NOMO-1 treated with DMSO at 0.1 percent for 48 hours (cell line): ENCODE measurements at regions not wholly inside any gene's neighbourhood (a gene's known extent, or its start where the extent isn't known, plus 50 kb on each side); places are given as distances from the start of the nearest gene placed in this dataset.
"Not testable (repeated sequence)": the region's sequence is repeated elsewhere in the genome, so short reads cannot be mapped to it uniquely, and the experiment has no call there.

ENCODE experiments used
- DNase-seq: peaks from one replicate; lab custom pipeline; 2025; ENCODE audit not compliant: unreplicated experiment; lab: John Stamatoyannopoulos, UW

DNA sequence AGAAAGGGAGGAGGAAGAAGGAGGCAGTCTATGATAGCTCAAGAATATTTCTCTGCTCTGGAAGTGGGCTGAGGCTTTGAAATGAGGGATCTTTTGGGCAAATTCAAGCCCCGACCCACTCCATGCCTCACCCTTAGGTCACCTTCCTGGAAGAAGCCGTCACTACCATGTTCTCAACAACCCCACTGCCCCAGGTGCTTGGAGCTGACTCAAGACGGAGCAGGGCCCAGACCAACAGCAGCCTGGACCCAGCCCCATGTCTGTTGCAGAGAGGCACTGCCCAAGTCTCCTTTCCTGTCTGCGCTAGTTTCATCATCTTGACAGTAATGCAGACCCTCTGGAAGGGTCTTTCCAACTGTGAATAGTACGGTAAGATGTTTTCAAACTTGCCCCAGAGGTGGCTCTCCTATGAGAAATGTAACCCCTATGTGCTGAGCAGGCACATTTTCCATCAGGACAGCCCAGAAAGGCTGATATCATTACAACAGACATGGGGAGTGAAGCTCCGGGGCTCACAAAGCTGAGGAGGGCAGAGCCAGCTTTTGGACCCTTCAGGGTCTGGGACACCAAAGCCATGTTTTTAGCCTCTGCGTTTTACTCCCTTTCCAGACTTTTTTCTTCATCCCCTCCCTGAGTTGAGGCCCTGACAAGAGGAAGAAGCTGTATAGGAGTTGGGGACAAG, 128.2 kb upstream of the LARP1 start:
- DNase-seq: no peak

DNA sequence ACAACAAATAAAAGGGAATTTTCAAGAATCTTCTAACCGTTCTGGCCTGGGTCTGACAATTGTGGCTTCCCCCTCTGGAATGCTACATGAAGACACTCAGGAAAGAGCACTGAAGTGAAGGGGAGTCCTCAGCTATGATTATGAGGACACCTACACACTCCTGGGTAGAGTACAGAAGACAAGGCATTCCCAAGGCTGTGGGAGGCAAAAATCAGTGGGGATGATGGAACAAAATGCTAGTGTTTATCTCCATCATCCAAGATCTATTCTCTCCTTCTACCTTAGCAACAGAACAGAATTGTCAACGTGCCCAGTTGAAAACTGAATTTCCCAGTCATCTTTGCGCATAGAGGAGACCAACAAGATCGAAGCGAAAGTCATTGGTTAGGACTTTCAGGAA, 130.1 kb upstream of the LARP1 start:
- DNase-seq: no peak

DNA sequence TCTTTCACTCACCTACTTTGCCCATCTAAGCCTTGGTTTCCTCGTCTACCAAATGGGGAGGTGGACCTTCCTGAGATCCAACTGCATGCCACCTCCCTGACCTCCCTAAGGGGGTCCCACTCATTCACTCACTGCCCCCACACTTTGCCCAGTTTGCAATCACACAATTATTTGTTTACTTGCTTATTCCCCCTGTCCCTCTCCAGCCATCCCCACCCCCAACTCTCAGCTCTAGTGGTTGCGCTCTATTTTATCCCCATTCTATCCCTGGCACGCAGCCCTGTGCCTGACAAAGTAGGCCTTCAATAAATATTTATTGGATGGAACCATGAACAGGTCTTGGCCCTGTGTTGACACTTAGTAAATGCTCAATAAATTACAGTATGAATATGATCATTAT, 130.8 kb upstream of the LARP1 start:
- no peak for DNase-seq

DNA sequence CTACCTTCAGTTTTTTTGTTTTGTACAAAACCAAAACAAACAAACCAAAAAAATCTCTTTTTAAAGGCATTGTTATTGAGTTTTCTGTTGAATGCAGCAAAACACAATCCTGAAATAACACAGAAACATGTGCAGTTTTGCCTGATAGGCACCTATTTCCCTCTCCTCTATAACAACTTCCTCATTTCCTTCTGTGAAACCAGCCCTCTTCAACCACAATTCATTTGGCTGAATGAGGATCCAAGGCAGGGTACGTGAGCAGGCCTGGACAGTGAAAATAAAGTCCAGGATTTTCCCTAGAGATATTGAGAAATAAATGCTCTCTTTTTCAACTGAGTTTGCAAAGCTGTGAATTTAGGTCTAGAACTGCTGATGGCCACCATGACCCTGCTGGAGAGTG, 134.8 kb upstream of the LARP1 start:
- DNase-seq: peak; percentile 61

DNA sequence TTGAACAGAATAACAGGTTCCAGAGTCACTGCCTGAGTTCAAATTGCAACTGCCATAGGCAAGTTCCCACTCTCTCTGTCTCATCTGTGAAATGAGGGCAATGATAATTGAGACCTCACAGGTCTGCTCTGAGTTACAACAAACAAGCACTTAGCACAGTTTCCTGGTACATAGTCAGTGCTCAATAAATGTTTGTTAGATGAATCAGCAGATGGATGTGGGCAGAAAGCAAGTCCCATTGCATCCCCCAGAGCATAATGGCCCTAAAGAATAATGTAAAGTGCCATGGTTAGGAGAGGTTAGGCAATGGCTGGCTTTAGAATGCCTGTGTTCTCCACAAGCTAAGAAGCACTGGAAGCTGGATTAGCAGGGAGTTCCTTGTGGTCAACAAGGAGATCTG, 136.5 kb upstream of the LARP1 start:
- DNase-seq: no peak

DNA sequence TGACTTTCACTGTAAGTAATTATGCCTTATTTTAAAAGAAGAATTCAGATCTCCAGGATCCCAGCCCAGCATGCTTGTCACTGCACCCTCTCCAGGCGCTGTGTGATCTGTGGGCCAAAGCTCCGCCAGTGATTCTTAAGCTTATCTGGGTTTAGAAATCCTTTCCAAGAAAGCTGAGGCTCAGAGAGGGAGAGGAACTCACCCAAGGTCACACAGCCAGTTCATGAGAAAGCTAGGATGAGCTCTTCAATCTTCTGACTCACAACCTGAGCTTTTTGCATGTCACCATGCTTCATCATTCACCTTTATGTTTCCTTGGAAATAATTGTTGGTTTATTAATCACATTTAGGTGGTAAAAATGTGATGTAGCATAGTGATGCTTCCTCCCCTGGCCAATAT, 136.6 kb upstream of the HAND1 start:
- no peak for DNase-seq

DNA sequence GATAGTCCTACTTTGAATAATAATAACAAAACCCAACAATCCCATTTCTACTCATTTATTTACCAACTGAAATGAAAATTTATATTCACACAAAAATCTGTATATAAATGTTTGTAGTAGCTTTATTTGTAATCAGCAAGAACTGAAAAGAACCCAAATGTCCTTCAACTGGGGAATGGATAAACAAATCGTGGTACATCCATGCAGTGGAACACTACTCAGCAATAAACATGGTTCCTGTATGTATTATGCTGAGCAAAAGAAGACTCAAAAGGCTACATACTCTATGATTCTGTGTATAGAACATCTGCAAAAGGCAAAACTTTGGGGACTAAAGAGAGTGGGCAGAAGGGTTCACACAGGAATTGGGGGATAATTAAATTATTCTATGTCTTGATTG, 136.1 kb upstream of the HAND1 start:
- DNase-seq: no peak

DNA sequence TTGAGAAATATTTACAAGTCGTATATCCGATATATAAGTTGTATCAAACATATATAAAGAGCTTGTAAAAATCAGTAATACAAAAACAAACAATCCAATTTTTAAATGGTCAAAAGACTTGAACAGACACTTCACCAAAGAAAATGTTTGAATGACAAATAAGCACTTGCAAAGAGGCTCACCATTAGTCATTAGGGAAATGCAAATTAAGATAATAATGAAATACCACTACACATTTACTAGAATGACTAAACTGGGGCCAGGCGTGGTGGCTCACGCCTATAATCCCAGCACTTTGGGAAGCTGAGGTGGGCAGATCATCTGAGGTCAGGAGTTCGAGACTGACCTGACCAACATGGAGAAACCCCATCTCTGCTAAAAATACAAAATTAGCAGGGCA, 134.6 kb upstream of the HAND1 start:
- no peak for DNase-seq

DNA sequence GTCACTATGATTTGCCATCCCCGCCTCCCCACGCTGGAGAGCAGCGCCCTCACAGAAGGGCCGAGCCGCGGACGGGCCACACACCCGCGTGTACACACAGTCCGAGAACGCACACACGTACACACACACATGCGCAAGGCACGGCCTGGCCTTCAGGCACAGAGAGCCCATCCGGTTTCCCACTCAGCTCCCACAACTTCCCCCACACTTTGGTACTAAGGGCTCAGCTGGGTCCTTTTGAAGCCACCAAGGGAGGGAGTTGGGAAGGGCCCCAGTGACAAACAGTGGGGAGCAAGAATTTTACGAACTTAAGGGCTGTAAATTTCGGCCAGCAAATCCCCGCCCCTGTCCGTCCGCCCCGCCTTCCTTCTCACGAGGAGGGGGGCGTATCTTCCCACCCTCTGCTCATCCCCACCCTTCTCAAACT, 133.3 kb upstream of the HAND1 start:
- no peak for DNase-seq

DNA sequence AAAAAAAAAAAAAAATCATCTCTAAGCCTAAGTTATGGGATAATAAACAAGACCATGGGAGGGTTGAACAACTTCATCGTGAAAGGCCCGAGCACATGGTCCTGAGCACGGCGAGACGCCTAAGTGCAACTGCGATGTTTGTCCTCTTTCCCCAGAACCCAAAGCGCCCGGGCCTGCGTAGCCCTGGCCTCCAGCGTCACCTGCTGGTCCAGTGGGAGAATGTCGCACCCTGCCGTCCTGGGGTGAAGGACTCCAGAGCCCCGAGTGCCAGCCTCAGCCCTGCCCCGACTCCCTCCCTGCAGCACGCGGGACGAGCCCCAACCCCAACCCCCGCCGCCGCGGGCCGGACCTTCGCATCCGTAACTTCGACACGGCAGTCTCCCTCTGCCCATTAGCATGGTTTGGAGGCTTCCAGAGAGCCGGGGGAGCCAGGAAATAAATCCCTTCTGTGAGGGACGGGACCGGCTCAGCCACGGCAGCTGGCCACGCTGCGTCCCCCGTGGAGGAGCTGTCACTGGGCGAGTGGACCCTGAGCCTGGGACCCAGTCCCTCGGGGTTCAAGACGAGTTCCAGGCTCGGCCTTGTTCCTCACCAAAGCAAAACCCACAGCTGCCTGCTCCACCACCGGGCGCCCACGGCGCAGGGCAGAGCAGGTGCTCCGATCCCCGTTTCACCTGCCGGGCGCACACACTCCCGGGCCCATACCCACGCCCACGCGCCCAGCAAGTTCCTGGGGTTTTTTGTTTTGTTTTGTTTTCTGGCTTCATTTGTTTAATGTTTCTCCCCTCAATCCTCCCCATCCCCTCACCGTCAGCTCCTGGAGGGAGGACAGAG, 132.5 kb upstream of the HAND1 start:
- DNase-seq: peak; percentile 80

DNA sequence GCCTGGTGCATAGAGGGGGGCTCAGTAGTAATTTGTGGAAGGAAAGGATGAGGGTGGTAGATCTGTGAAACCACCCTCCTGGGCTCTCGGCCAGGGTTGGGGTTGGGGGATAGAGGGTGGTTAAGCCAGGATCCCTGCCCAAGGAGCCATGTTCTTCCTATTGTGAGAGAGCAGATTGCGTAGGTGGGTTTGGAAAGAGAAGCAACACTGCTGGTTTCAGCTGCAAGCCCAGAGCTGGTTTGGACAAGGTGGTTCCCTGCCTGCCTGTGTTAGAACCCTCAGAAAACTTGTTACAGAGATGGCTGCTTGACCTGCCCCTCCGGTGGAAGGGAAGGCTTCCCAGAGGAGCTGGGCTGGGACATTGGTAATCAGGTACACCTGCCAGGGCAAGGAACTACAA, 131.2 kb upstream of the HAND1 start:
- no peak for DNase-seq

DNA sequence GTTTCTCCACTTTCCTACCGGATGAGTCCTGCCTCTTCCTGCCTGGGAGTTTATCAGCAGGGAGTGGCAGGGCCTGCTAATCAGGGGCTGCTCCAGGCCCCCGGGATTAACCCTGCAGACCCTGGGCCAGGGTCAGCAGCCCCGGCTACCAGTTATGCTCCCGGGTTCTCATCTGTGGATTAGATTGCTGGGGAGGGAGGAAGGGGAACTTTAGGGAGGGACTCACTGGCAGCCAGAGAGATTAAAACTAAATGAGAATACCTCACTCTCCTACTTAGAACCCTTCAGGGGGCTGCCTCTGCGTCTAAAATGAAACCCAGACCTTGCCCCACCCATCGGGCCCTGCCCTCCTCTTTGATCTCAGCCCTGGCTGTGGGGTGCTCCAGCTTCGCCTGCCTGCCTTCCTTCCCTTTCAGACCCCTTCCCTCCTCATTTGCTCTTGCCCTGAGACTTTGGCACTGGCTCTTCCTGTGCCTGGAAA, 130.5 kb upstream of the HAND1 start:
- no peak for DNase-seq

DNA sequence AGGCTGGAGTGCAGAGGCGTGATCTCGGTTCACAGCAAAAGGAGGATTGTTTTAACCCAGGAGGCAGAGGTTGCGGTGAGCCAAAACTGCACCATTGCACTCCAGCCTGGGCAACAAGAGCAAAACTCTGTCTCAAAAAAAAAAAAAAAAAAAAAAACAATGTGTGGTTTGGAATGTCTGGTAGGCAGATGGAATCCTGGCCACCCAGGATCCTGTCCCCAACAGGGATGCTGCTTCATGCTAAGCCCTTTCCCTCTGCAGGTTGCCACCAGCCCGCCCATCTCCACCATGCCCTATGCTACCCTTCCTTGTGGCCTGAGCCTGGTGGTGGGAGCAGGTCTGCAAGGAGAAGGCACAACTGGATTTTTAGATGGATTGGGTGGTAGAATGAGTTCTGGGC, 129.7 kb upstream of the HAND1 start:
- no peak for DNase-seq

DNA sequence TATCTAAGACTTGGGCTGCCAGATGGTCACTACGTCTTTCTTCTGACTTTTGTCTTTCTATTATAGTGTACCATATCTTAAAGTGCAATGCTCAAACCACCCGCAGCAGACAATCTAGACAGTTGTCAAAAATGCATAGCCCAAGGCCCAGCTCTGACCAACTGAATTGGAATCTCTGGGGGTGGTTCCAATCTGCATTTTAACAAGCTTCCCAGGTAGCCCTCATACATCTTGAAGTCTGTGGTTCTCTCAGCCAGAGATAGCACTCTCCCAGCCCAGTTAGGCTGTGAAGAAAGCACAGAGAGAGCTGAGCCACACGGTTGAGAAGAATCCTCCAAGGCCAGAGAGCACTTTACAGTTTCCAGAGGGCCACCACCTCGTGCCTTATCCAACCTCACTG, 128.2 kb upstream of the HAND1 start:
- no peak for DNase-seq

DNA sequence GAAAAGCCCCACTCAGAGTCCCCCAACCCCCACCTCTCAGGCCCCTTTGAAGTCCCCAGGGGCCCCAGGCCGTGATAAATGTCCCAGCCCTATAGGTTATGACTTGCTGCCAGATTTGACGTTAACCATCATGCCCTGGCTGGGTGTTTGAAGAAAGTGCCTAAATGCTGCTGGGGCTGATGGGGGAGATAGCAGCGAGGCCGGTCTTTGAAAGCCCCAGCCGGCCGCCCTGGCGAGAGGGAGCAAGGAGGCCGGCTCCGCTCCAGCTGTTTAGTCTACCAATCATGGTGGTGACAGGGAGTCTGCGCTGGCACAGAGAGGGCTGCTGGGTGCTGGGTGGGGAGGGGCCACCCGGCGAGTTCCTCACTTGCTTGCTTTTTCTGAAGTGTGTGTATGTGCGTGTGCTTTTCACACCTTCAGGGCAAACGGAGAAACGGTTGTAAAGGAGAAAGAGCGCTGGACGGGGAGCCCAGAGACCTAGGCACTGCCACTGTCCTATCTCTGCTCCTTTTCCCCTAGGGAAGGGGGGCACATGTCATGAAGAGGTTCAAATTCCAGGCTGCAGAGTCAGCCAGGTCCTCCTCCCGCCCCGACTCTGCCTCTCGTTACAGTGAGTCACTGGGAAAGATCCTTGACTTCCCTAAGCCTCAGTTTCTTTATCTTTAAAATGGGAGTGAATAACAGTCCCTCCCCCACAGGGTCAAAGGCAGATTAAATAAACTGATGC, 126.1 kb upstream of the HAND1 start:
- DNase-seq: no peak

DNA sequence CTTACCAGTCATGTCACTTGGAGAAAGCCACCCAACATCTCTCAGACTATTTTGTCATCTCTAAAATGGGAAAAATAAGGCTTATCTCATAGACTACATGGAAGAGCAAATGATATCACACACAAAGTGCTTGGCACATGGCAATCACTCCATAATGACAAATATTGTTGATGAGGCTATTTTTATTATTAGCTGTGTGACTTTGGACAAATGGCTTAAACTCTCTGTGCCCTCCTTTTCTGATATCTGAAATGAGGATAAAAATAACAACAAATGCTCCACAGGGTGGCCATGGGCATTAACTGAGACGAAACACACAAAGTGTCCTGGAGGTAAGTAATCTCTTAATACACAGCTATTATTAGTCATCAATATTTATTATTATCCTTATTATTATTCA, 125.5 kb upstream of the HAND1 start:
- DNase-seq: no peak

DNA sequence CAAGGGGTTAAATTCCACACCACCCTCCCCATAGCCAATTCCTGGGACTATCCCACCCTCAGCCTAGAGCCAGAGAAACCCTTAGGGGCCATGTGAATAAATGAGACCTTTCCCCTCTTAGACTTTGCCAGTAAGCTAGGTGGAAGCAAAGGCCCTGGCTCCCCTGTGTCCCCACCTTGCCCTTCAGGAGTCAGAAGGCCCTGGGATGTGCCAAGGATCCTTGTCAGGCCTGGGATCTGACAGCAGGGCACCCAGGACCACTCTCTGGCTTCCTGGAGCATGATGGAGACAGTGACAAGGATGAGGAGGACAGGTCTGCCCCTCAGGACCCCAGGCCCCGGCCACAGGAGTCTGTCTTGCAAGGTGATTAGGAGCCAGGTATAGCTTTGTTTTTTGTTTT, 125.0 kb upstream of the HAND1 start:
- DNase-seq: no peak

DNA sequence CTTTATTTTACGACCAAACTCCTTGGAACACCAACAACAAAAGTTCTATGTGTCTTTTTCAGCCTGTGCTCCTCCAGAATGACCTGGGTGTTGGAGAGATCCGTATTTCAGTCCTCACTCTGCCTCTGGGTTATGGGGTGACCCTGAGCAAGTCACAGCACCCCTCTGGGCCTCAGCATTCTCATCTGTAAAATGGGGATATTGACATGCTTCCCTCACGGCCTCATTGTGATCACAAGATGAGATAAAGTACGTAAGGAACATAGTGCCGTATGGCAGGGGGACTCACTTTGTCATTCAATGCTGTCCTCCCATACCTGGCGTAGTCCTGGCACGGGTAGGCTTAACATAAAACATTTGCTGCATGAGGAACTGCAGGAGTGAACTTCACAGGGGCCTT, 123.0 kb upstream of the HAND1 start:
- DNase-seq: no peak

DNA sequence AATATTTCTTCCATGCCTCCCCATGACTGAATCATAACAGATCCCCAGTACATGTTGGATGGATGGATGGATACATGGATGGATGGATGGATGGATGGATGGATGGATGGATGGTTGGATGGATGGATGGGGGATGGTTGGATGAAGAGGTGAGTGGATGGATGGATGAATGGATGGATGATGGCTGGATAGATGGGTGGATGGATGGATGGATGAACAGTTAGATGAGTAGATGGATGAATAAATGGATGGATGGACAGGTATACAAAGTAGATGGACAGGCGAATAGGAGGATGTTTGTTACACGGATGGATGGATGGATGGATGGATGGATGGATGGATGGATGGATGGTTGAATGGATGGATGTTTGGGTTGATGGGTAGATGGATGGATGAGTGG, 120.0 kb upstream of the HAND1 start:
- no peak for DNase-seq

DNA sequence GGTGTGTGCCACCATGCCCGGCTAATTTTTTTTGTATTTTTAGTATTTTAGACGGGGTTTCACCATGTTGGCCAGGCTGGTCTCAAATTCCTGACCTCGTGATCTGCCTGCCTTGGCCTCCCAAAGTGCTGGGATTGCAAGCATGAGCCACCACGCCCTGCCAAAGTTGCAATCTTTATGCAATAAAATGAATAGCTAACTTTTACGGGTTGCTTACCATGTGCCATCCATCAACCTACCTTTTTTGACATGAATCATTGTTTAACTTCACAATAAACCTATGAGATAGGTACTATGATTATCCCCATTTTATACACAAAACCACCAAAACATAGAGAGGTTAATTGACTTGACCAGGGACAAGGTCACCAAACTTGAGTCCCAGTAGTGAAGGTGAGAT, 118.8 kb upstream of the HAND1 start:
- not testable (repeated sequence) for DNase-seq

DNA sequence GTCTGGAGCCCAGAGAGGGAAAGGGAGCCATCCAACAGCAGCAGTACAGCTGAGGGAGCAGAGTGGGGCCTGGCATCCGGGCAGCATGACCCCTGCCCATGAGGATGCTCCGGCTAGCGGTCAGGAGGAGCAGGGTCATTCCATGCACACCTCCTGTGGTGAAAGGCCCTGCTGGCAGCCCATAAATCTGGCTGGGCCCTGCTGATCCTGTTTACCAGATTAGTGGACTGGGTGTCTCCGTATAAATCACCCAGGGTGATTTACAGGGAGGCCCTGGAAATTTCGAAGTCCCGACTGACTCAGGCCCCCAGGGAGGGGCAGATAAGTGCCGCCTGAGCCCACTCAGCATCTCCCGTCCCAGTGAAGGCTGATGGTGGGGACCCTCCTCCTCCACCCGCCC, 117.6 kb upstream of the HAND1 start:
- DNase-seq: no peak

DNA sequence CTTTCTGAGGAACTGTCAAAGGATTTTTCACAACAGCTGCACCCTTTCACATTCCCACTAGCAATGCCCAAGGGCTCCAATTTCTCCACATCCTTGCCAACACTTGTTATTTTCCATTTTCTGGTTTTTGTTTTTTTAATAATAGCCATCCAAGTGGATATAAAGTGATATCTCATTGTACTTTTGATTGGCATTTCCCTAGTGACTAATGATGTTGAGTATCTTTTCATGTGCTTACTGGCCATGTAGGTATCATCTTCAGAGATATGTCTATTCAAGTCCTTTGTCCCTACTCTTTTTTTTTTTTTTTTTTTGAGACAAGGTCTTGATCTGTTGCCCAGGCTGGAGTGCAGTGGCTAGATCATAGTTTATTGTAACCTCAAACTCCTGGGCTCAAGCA, 115.8 kb upstream of the HAND1 start:
- no peak for DNase-seq
